HG03457 (cell line): ENCODE measurements at regions not wholly inside any gene's neighbourhood (a gene's known extent, or its start where the extent isn't known, plus 50 kb on each side); places are given as distances from the start of the nearest gene placed in this dataset.
"Not testable (repeated sequence)": the region's sequence is repeated elsewhere in the genome, so short reads cannot be mapped to it uniquely, and the experiment has no call there.

Experiments used
- ATAC-seq: cut with Tn5 transposase; IDR thresholded peaks from one replicate; pipeline ENCODE4 v1.9.1; 2021; ENCODE audit warnings: moderate number of reproducible peaks; ENCODE audit not compliant: unreplicated experiment

GRCh38 chr3:162702768-162703385 lies 1206.3 kb downstream of the OTOL1 start:
- ATAC-seq: no peak

DNA sequence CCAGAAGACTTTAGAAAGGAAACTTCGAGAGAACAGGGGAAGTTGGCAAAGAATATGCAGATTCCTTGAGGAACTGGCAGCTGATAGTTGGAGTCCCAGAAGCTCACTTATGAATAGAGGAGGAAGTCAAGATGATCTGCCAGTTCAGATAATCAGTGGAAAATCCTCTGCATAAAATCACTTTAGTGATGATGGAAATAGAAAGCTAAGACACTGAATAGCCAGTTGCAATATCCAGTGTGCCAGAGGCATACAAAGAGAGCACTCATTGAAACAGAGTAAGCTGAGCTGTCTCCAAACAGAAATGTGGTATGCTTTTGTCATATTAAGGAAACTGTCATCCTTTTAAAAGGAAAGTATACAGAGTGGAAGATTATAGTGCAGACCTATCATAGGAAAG lies 1207.6 kb downstream of the OTOL1 start:
- no peak for ATAC-seq

DNA sequence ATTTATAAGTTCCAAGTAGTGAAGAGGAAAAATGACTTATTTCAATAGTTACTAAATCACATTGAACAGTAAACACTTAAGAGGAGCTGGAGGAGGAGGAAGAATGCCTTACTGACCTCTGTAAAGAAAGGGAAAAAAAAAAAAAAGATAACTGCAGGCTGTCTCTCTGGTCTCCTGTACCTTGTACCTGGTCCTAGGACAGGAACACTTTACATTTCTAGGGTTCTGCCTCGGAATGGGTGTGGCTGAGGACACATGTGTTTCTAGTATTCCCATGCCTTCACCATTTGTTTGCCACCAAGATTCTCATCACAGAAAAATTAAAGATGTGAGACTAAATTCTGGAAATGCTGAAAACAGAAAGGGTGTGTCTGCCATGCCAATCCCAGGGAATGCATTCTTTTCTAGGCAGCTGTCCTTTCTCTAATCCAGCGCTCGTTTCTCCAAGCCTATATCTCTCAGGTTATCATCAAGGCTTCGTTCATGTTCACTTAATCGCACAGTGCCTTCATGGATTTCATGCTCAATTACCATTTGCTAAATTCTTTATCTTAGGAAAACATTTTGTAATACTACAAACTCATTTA lies 1208.3 kb downstream of the OTOL1 start:
- no peak for ATAC-seq

- not testable (repeated sequence) for ATAC-seq
Measured at GRCh38 chr3:162708394-162708793, 1211.8 kb downstream of the OTOL1 start.

- not testable (repeated sequence) for ATAC-seq
Measured at GRCh38 chr3:162708942-162709706, 1212.5 kb downstream of the OTOL1 start.

DNA sequence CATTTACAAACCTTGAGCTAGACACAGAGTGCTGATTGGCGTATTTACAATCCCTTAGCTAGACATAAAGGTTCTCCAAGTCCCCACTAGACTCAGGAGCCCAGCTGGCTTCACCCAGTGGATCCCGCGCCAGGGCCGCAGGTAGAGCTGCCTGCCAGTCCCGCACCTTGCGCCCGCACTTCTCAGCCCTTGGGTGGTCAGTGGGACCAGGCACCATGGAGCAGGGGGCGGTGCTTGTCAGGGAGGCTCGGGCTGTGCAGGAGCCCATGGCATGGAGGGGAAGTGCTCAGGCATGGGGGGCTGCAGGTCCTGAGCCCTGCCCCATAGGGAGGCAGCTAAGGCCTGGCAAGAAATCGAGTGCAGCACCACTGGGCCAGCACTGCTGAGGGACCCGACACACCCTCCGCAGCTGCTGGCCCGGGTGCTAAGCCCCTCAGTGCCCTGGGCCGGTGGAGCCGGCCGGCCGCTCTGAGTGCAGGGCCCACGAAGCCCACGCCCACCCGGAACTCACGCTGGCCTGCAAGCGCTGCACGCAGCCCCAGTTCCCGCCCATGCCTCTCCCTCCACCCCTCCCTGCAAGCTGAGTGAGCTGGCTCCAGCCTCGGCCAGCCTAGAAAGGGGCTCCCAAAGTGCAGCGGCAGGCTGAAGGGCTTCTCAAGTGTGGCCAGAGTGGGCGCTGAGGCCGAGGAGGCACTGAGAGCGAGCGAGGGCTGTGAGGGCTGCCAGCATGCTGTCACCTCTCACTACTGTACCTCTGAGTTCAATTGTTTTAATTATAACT lies 1213.9 kb downstream of the OTOL1 start:
- no peak for ATAC-seq

DNA sequence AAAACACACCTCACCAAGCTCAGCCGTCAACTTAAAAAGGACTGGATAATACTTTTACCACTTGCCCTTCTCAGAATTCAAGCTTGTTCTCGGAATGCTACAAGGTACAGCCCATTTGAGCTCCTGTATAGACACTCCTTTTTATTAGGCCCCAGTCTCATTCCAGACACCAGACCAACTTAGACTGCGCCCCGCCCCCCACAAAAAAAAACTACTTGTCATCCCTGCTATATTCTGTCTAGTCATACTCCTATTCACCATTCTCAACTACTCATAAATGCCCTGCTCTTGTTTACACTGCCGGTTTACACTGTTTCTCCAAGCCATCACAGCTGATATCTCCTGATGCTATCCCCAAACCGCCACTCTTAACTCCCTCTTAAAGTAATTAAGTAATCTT lies 1220.5 kb downstream of the OTOL1 start:
- ATAC-seq: not testable (repeated sequence)

DNA sequence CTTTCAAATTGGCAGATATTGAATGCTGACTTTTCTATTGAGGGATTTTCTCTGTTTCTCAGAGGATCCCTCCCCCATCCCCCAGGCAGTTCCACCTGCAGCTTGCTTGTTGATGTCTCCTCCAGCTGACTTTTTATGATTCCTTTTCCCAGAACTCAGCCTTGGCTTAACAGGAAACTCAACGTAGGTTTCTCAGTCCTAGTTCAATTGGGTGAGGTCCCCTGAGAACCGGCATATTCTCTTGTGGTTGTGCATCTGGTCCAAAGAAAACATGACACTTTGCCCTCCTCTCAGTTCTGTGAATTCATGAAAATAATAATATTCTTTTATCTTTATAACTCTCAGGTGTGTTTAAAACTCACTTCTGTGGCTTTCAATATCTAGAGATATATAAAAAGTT lies 1222.1 kb downstream of the OTOL1 start:
- ATAC-seq: no peak

GRCh38 chr3:162719684-162720341 lies 1223.2 kb downstream of the OTOL1 start:
- no peak for ATAC-seq

DNA sequence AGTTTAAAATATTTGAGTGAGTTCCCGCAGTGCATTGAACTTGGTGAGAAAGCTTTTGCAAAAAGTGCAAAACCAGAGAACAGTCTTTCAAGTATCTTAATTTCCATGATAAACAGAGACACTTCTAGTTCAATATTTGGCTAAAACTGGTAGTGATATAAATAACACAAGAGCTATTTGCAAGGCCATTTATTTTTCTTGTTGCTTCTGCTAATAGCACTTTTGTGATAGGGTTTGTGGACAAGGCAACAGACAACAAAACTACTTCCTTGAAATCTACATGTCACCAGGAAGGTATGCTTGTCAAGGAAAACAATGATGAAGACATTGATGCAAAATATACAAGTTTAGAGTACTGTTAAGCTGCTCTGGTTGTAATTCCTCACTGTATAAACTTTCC lies 1225.1 kb downstream of the OTOL1 start:
- no peak for ATAC-seq

- no peak for ATAC-seq
Measured at GRCh38 chr3:162722337-162722736, 1225.7 kb downstream of the OTOL1 start.

DNA sequence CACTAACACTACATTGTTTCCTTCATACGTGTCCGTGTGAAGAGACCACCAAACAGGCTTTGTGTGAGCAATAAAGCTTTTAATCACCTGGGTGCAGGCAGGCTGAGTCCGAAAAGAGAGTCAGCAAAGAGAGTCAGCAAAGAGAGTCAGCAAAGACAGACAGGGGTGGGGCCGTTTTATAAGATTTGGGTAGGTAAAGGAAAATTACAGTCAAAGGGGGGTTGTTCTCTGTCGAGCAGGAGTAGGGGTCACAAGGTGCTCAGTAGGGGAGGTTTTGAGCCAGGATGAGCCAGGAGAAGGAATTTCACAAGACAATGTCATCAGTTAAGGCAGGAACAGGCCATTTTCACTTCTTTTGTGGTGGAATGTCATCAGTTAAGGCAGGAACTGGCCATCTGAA lies 1226.2 kb downstream of the OTOL1 start:
- ATAC-seq: not testable (repeated sequence)

GRCh38 chr3:162729686-162730085 lies 1233.1 kb downstream of the OTOL1 start:
- ATAC-seq: no peak

DNA sequence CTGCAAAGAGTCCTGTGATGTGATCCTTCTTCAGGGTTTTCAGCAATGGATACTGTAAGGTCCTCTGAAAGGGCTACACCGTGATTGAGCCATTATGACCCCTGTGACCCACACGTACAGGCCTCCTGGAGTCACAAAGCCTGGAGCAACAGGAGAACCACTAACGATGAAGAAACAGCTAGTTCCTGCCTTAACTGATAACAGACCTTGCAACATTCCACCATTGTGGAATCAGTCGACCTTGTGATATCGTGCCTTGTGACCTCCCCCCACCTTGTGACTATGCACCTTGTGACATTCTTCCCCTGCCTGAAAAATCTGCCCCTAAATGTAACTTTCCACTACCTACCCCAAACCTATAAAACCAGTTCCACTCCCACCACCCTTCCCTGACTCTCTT lies 1235.4 kb downstream of the OTOL1 start:
- ATAC-seq: not testable (repeated sequence)

DNA sequence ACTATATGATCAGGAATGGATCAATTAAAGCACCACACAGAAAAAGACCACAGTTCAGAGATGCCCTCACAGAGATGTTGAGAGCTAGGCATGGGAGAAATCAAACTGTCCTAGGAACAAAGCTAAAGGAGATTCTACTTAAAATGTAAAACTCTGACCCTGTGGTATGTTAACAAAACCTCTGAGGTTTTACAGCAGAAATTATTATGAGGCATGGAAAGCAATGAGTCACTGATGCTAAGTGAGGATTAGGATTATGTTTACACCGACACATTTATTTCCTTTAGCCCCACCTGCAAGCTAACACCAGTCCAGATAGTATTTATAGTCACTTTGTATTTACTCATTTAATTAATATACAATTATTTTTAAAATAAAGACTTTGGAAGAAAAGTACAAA lies 1242.2 kb downstream of the OTOL1 start:
- ATAC-seq: no peak

GRCh38 chr3:162740941-162741596 lies 1244.5 kb downstream of the OTOL1 start:
- no peak for ATAC-seq

DNA sequence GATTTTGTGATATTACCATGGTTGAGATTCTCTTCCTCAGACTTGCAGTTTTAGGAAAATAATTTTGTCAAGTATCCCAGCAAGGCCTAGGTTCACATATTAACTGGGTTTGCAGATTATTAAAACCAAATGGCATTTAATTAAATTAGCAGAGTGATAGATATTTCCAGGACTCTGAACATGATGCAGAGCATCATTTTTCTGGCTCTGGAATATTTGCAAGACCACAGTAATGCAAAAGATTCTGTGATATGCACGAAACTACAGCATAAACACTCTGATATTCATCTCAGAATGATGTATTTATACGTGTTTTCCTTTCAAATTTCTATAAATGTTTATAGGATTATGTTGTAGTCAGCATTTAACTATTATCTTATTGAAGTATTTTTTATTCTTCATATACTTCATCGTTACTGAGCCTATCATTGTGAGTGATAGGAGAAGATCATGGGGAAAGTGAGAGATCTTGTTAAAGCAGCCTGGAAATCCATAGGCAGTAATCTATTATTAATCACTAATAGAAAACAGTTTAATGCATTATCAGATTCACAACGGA lies 1245.6 kb downstream of the OTOL1 start:
- ATAC-seq: no peak

DNA sequence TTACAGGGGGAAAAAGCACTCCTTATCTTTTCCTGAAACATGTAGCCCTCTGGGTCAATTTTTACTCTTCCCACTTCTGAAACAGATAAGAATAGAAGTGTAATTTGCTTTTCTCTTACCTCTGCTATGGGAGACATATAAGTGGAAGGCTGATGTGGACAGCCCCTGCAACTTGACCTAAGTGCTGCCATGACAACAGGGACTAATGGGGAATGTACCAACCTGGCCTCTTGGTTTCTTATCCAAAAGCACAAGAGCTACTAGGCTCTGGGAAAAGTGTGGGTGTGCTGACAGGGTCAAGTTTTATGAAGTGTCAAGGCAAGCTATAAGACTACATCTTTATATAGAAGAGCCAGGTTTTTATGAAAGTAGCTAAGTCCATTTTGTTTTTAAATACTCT lies 1246.5 kb downstream of the OTOL1 start:
- no peak for ATAC-seq

DNA sequence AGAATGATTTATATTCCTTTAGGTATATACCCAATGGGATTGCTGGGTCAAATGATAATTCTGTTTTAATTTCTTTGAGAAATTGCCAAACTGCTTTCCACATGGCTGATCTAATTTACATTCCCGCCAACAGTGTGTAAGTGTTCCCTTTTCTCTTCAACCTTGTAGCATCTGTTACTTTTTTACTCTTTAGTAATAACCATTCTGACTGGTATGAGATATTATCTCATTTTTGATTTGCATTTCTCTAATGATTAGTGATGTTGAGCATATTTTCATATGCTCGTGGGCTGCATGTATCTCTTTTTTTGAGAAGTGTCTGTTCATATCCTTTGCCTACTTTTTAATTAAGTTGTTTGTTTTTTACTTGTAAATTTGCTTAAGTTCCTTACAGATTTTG lies 1264.2 kb downstream of the OTOL1 start:
- no peak for ATAC-seq
